Mucosa of descending colon (tissue), 3 donors: ENCODE measurements at regions not wholly inside any gene's neighbourhood (a gene's known extent, or its start where the extent isn't known, plus 50 kb on each side); places are given as distances from the start of the nearest gene placed in this dataset.
"Not testable (repeated sequence)": the region's sequence is repeated elsewhere in the genome, so short reads cannot be mapped to it uniquely, and the experiment has no call there.

Experiments used
- ATAC-seq: fragments of 200-7000 bp; cut with Tn5 transposase; one replicate; pipeline ENCODE4 v1.9.1; 2020; ENCODE audit warnings: mild to moderate bottlenecking, moderate library complexity
- DNase-seq, 3 donors: peaks; one replicate each; pipeline ENCODE4 v3.0.0-alpha.2; 2020
- H3K36me3 ChIP-seq: fragments of 200-600 bp; one replicate; pipeline ENCODE4 v1.8.0; 2021; ENCODE audit warnings: low read depth, mild to moderate bottlenecking
- H3K4me1 ChIP-seq: fragments of 200-600 bp; one replicate; pipeline ENCODE4 v1.8.0; 2021; ENCODE audit warnings: low read depth, mild to moderate bottlenecking
- H3K4me3 ChIP-seq: fragments of 200-600 bp; one replicate; pipeline ENCODE4 v1.8.0; 2021; ENCODE audit warnings: mild to moderate bottlenecking
- H3K9me3 ChIP-seq: fragments of 200-600 bp; one replicate; pipeline ENCODE4 v1.8.0; 2021; ENCODE audit warnings: mild to moderate bottlenecking
- intact Hi-C, 2 donors: fragments of 100-400 bp; cut with DNase I in 1 of 2; cut with micrococcal nuclease in 1 of 2; formaldehyde crosslinking; loops; one replicate each; pipeline versions ENCODE4 v1.11.0 to v1.11.1; 2022; cut with DNase I, micrococcal nuclease
- TF ChIP-seq, protein P1 (sequence below): fragments of 200-600 bp; IDR thresholded peaks from one replicate; pipeline ENCODE4 v1.8.0; 2022; ENCODE audit warnings: antibody characterized with exemption, mild to moderate bottlenecking
- donor health status: DM: no; HTN: no; CAD: no; lungs with moderate emphysema.
- donor health status: DM: no; HTN: no; CAD: no.
- donor health status: DM: no; HTN: yes; CAD: no.

DNA sequence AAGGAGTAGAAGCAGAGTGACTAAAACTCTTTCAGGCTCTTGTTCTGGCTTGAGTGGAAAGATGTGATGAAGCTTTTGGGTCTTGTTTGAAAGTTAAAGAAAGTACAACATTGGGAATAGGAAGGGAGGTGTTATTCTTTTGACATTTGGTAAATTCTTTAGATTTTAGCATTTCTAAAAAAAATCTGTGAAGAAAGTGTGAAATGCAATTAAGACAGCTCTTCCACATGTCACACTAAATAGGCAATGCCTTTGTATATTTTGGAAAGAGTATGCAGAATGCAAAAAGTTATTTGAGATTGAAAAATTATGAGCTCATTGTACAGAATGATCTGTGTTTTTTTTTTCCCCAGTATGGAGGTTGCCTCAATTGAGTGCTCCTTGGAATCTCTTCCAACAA lies 532.2 kb upstream of the DPPA4 start:
- DNase-seq: no peak
- no peaks in the 10 kb centered on the region for H3K9me3 ChIP-seq
- no peak overlapping the region for H3K4me3 ChIP-seq
- no peaks in the 10 kb centered on the region for H3K36me3 ChIP-seq
- no peaks in the 10 kb centered on the region for H3K4me1 ChIP-seq
- no peak for ATAC-seq
- intact Hi-C loops: no loop called here
- TF ChIP-seq, protein P1, sequence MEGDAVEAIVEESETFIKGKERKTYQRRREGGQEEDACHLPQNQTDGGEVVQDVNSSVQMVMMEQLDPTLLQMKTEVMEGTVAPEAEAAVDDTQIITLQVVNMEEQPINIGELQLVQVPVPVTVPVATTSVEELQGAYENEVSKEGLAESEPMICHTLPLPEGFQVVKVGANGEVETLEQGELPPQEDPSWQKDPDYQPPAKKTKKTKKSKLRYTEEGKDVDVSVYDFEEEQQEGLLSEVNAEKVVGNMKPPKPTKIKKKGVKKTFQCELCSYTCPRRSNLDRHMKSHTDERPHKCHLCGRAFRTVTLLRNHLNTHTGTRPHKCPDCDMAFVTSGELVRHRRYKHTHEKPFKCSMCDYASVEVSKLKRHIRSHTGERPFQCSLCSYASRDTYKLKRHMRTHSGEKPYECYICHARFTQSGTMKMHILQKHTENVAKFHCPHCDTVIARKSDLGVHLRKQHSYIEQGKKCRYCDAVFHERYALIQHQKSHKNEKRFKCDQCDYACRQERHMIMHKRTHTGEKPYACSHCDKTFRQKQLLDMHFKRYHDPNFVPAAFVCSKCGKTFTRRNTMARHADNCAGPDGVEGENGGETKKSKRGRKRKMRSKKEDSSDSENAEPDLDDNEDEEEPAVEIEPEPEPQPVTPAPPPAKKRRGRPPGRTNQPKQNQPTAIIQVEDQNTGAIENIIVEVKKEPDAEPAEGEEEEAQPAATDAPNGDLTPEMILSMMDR: no peak

DNA sequence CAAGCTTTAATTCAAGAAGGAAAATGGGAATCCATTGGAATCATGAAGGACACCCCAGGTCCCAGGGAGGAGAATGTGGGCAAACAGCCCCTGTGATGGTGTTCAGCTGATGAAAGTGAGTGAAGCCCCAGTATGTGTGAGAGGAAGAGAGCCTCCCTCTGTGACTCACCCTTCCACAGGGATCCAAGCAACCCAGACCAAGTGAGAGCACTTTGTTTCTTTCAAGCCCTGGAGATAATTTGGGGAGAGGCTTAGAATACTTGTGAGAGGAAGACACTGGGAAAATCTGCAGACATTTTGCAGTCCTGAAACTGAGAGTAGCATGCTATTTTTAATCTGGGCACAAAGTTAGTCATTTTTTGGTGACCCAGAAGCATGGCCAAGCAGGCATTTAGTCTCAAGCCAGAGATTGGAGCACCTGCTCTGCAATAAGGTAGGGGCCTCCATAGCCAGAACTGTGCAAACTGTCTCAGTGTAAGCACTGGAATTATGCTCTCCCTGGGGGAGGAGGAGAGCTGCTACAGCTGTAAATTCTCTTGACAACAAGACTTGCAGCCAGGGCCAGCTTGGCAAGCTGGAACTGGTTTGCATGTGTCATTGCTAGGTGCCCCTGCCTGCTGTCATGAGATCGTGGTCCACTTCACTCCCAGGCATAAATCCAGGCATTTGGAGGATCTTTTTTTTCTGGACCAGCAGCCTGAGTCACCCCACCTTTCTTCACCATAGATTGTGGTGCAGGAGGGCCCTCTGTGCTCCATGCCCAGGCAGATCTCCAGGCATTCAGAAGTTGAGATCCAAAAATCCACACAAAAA lies 537.8 kb upstream of the DPPA4 start:
- intact Hi-C loops: no loop called here
- ATAC-seq (no peak), DNase-seq (no peak)
- no peak overlapping the region for H3K4me3 ChIP-seq
- TF ChIP-seq, protein P1: no peak
- no peaks in the 10 kb centered on the region for H3K9me3 ChIP-seq
- H3K36me3 ChIP-seq: no peaks in the 10 kb centered on the region
- H3K4me1 ChIP-seq: no peaks in the 10 kb centered on the region

DNA sequence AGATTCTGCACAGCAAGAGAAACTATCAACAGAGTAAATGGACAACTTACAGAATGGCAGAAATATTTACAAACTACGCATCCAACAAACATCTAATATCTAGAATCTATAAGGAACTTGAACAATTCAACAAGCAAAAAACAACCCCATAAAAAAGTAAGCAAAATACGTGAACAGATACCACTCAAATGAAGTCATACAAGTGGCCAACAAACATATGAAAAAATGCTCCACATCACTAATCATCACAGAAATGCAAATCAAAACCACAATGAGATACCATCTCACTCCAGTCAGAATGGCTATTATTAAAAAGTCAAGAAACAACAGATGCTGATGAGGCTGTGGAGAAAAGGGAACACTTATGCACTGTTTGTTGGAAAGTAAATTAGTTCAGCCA lies 540.3 kb upstream of the DPPA4 start:
- H3K4me3 ChIP-seq, H3K9me3 ChIP-seq, DNase-seq, H3K4me1 ChIP-seq, H3K36me3 ChIP-seq, ATAC-seq, intact Hi-C loops: not testable (repeated sequence)

DNA sequence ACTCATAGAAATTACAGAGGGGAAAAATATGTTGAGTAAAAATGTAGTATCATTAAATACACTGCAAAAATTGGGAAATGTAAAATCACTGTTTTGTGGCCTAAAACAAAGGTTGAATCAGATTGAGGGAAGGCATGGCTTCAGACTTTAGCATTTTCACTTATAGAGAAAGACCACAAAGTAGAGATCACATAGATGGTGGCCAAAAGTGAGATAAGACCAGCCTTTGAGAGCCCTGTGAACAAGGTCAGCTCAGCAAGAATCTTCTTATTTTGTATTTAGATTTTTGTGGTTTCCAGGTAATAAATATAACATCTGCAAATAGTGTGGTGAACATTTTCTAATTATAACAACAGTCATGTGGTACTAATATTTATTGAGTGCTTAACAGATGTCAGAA lies 544.8 kb upstream of the DPPA4 start:
- DNase-seq: no peak
- Histone ChIP-seq H3K4me3 (no peak overlapping the region), H3K36me3 (no peaks in the 10 kb centered on the region), H3K9me3 (no peaks in the 10 kb centered on the region), H3K4me1 (no peaks in the 10 kb centered on the region)
- intact Hi-C loops: no loop called here
- no peak for ATAC-seq
- TF ChIP-seq, protein P1: no peak

DNA sequence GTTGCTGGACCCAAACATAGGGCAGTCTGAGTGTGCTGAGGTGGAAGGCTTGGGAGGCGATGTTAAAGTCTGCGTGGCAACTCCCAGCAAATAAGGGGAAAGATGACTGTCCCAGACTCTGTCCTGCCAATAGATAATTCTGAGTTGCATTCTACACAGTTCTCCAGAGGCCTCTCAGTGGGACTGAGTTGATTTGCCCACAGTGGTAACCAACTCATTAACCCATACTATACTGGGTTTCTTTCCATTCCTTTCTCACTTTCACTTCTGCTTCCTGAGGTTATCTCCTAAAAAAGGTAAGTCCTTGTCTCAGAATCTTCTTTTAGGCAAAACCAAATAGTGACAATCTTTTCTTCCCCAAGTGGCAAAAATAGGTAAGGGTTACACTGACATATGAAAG lies 549.9 kb upstream of the DPPA4 start:
- no peaks in the 10 kb centered on the region for H3K9me3 ChIP-seq
- H3K36me3 ChIP-seq: no peaks in the 10 kb centered on the region
- TF ChIP-seq, protein P1: no peak
- H3K4me1 ChIP-seq: no peaks in the 10 kb centered on the region
- ATAC-seq (no peak), DNase-seq (no peak)
- intact Hi-C loops: no loop called here
- H3K4me3 ChIP-seq: no peak overlapping the region

DNA sequence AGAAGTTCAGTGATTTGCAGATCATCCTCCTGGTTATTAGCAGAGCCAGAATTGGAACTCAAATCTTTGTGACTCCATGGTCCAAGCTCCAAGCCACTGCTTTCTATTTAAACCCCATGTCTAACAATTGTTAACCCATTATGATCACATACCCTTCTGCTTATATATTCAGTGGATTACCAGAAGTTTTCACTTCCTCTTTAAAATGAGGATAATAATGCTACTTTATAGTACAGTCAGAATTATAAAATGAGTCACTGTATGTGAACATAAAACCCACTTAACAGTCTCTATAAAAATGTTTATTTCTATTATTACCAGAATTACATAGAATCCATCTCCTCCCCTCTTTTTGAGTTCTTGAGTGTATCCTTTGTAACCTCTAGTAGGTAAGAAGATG lies 550.7 kb upstream of the DPPA4 start:
- ATAC-seq (no peak), DNase-seq (no peak)
- intact Hi-C loops: no loop called here
- TF ChIP-seq, protein P1: no peak
- H3K4me1 ChIP-seq: no peaks in the 10 kb centered on the region
- H3K4me3 ChIP-seq: no peak overlapping the region
- no peaks in the 10 kb centered on the region for H3K9me3 ChIP-seq
- no peaks in the 10 kb centered on the region for H3K36me3 ChIP-seq
